ENCODE measurements at regions not wholly inside any gene's neighbourhood (a gene's known extent, or its start where the extent isn't known, plus 50 kb on each side); places are given as distances from the start of the nearest gene placed in this dataset.

DNA sequence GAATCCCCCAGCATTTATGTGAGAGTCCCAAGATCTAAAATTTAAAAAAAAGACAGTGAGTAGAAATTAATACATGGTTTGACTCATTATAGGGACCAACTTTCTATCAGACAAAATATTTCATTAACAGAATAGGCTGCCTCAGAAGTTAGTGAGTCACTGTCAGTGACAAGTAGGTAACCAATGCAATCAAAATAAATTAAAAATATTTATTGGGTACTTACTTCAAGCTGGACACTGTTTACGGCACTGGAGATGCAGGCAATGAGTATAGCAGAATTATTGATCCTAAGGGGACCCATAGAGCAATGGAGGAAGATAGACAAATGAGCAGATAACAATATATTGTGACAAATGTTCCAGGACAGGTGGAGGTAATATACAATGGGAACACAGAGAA is 135.6 kb upstream of the BCL6 start:
- Histone ChIP-seq H3K4ac (ENCODE audit: low read depth, low read length) (no peak overlapping the region), H3K4me2 (ENCODE audit: low read depth, low read length) (no peak overlapping the region), H3K27ac (ENCODE audit: insufficient read depth, low read length) (no peak overlapping the region), H4K8ac (ENCODE audit: low read depth in 2 of 2, low read length in 2 of 2) (no peak overlapping the region), H3K4me1 (ENCODE audit: control insufficient read depth, insufficient read depth, low read length) (peaks cover 3% of the 10 kb centered on the region; the same call in 1 of the 2 replicates), H3K27me3 (ENCODE audit: control insufficient read depth, insufficient read depth, low read length) (no peaks in the 10 kb centered on the region), H3K36me3 (ENCODE audit: control insufficient read depth, insufficient read depth, low read length) (no peaks in the 10 kb centered on the region), H4K91ac (ENCODE audit: insufficient read depth, low read depth, low read length) (no peak overlapping the region), H2BK120ac (ENCODE audit: low read depth, low read length) (no peak overlapping the region), H3K56ac (ENCODE audit: extremely low read depth, insufficient read depth, low read length) (no peak overlapping the region), H3K9me1 (ENCODE audit: insufficient read depth, low read length) (no peaks in the 10 kb centered on the region), H2AK5ac (ENCODE audit: low read depth, low read length) (no peak overlapping the region), H2BK15ac (ENCODE audit: low read depth, low read length) (no peak overlapping the region), H3K18ac (ENCODE audit: low read depth, low read length) (no peak overlapping the region), H2BK5ac (ENCODE audit: low read depth, low read length, poor library complexity, severe bottlenecking) (no peak overlapping the region), H3K9me3 (ENCODE audit: control insufficient read depth, insufficient read depth, low read length) (no peaks in the 10 kb centered on the region), H4K20me1 (ENCODE audit: insufficient read depth, low read length) (no peaks in the 10 kb centered on the region), H4K5ac (ENCODE audit: low read depth, low read length) (no peak overlapping the region), H2BK20ac (ENCODE audit: low read depth, low read length) (no peak overlapping the region), H2AFZ (replicated peaks; ENCODE audit: low read length, poor library complexity) (no peak overlapping the region), H3K14ac (replicated peaks; ENCODE audit: low read depth, low read length) (no peak overlapping the region), H3K23ac (ENCODE audit: low read depth, low read length) (no peak overlapping the region), H3K79me1 (ENCODE audit: low read depth in 1 of 2, low read length in 2 of 2) (no peaks in the 10 kb centered on the region), H2AK9ac (replicated peaks; ENCODE audit: low read depth, low read length, poor library complexity) (no peak overlapping the region), H3K4me3 (ENCODE audit: insufficient read depth, low read depth, low read length) (no peak overlapping the region), H3K9ac (ENCODE audit: low read depth, low read length) (no peak overlapping the region)
- intact Hi-C loops (cut with micrococcal nuclease) = no loop called here
- TF ChIP-seq MAZ (IDR thresholded peaks at IDR 0.05; ENCODE audit: borderline replicate concordance, low read depth, low read length) (no peak), CEBPB (IDR thresholded peaks at IDR 0.05; ENCODE audit: low read depth, low read length) (no peak), FOS (IDR thresholded peaks at IDR 0.05; ENCODE audit: low read depth, low read length) (no peak)
- CTCF ChIA-PET = interaction anchor here (0.6 kb wide), 1 partner anchor 37 kb away, joined by 3 read pairs; no protein-coding TSS in a partner anchor
- POLR2A ChIA-PET (ENCODE audit: unreplicated experiment) = no interaction called here
- in situ Hi-C loops (cut with MboI; ENCODE audit: low sequenced_read_pairs) = no loop called here
- WGBS, 2 experiments (ENCODE audit: extremely low coverage in 2 of 2, insufficient read length in 1 of 2) = 86% methylated on average over 1 of the region's 1 CpG; no CpG with 5 or more reads in 1 of the 2 experiments
- ATAC-seq (ENCODE audit: low read depth) (no peak), DNase-seq (no peak)
- dilution Hi-C loops (cut with HindIII; ENCODE audit: low sequenced_read_pairs, unreplicated experiment) = no loop called here
- BruUV-seq (replicated peaks) = no TSS peak

All from IMR-90 (cell line).